Type B pancreatic cell (in vitro differentiated cells): ENCODE measurements at regions not wholly inside any gene's neighbourhood (a gene's known extent, or its start where the extent isn't known, plus 50 kb on each side); places are given as distances from the start of the nearest gene placed in this dataset.

Experiments
- DNase-seq: peaks from one replicate; pipeline ENCODE4 v3.0.0; 2021; ENCODE audit warnings: mixed read lengths; ENCODE audit not compliant: unreplicated experiment; ENCODE audit errors: extremely low spot score
- H3K27ac Mint-ChIP-seq: 2 replicates; pipeline ENCODE4 v1.8.0; 2021; ENCODE audit warnings: mild to moderate bottlenecking, mixed read lengths
- H3K27me3 Mint-ChIP-seq: 2 replicates; pipeline ENCODE4 v1.8.0; 2021; ENCODE audit warnings: mixed read lengths
- H3K36me3 Mint-ChIP-seq: 2 replicates; pipeline ENCODE4 v1.8.0; 2021; ENCODE audit warnings: mixed read lengths
- H3K4me1 Mint-ChIP-seq: one replicate; pipeline ENCODE4 v1.8.0; 2021; ENCODE audit warnings: mixed read lengths; ENCODE audit not compliant: unreplicated experiment
- H3K4me3 Mint-ChIP-seq: 2 replicates; pipeline ENCODE4 v1.8.0; 2021; ENCODE audit warnings: mild to moderate bottlenecking, mixed read lengths
- H3K9me3 Mint-ChIP-seq: 2 replicates; pipeline ENCODE4 v1.8.0; 2021; ENCODE audit warnings: mixed read lengths
- TF ChIP-seq, protein P1 (sequence below): fragments of 200-600 bp; sonication (generic); conservative IDR thresholded peaks from 2 replicates; pipeline ENCODE4 v1.5.0; 2021; ENCODE audit warnings: antibody characterized with exemption, mild to moderate bottlenecking

DNA sequence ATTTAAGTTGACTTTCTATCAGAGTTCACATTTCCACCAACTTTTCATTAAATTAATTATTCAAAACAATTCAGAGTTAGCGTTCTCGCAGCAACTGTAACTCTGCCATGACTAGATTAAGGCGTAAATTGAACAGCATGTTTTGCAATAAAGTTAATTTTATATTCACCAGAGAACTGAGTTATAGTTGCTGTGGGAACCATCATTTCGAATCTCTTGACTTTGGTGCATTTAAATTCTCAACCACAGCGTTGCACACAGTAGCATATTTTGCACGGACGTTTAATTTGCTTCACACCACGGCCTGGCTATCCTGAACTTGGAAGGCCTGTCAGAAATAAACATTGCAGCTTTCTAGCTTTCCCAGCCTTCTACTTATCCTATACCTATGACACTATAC lies 144.3 kb upstream of the WWC1 start:
- Mint-ChIP-seq H3K4me1 (no peaks in the 10 kb centered on the region), H3K36me3 (no peaks in the 10 kb centered on the region)

DNA sequence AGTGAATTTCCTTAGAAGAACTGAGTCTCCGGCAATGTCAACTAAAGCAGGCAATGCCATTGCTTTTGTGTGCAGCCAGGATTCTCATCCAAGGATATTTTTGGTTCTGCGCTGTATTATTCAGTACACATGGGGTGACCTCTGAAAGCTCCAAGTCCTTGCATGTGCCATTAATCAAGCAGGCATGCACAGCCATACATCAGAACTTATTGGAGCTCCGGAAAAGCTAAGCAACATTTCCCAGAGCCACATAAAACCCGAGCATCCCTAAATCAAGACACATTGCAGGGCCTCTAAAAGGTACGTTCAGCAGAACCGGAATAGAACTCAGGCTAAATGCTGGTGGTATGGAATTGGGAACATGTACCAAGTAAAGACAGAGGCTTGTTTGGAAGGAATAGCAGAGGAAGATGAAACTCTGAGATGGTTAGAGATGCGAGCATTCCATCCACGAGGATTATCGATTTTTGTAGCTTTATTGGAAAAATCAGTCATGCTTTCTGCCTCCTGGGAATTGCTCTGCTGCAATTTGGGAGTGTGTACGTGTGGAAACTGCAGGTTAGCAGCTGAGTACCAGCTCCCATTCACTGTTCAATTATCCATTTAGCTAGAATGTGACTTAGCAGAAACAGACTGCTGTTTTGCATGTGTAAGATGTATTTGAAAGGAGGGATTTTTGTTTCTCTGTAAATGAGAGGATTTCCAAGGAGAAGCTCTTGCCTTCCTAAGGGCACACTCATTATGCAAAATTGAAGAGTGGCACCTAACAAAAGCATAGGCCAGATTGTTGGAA lies 143.7 kb upstream of the WWC1 start:
- H3K4me3 Mint-ChIP-seq = no peak overlapping the region
- no peaks in the 10 kb centered on the region for H3K9me3 Mint-ChIP-seq
- peaks cover 24% of the 10 kb centered on the region for H3K27me3 Mint-ChIP-seq
- DNase-seq = no peak
- no peaks in the 10 kb centered on the region for H3K36me3 Mint-ChIP-seq
- TF ChIP-seq, protein P1, sequence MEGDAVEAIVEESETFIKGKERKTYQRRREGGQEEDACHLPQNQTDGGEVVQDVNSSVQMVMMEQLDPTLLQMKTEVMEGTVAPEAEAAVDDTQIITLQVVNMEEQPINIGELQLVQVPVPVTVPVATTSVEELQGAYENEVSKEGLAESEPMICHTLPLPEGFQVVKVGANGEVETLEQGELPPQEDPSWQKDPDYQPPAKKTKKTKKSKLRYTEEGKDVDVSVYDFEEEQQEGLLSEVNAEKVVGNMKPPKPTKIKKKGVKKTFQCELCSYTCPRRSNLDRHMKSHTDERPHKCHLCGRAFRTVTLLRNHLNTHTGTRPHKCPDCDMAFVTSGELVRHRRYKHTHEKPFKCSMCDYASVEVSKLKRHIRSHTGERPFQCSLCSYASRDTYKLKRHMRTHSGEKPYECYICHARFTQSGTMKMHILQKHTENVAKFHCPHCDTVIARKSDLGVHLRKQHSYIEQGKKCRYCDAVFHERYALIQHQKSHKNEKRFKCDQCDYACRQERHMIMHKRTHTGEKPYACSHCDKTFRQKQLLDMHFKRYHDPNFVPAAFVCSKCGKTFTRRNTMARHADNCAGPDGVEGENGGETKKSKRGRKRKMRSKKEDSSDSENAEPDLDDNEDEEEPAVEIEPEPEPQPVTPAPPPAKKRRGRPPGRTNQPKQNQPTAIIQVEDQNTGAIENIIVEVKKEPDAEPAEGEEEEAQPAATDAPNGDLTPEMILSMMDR = no peak
- peaks cover under 1% of the 10 kb centered on the region for H3K4me1 Mint-ChIP-seq
- no peak overlapping the region for H3K27ac Mint-ChIP-seq

More for the DNA sequence above, 144.3 kb upstream of the WWC1 start:
- Mint-ChIP-seq H3K27ac (no peak overlapping the region), H3K27me3 (peaks cover 24% of the 10 kb centered on the region), H3K4me3 (no peak overlapping the region), H3K9me3 (no peaks in the 10 kb centered on the region)
- DNase-seq = no peak
- TF ChIP-seq, protein P1 = no peak

DNA sequence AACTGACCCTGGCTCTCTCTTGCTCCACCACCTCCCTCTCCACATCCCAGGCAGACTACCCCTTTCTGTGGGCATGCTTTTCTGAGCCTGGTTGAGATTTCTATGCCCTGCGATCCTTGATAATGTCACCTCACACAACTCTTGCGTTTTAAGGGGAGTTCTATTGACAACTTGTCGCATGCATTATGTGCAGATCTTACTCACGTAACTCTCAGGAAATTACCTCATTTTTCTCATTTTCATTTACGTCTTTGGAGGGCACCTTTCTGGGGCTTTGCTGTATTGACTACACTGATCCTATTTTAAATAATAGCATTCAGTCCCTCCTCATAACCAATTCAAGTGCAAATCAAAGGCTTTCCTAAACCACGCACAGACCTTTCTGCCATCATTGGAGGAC lies 140.4 kb upstream of the WWC1 start:
- H3K27me3 Mint-ChIP-seq = peaks cover 23% of the 10 kb centered on the region
- no peak overlapping the region for H3K4me3 Mint-ChIP-seq
- H3K36me3 Mint-ChIP-seq = no peaks in the 10 kb centered on the region
- no peak for DNase-seq
- no peak overlapping the region for H3K27ac Mint-ChIP-seq
- H3K4me1 Mint-ChIP-seq = peaks cover 22% of the 10 kb centered on the region
- TF ChIP-seq, protein P1 = no peak
- H3K9me3 Mint-ChIP-seq = no peaks in the 10 kb centered on the region

- no peaks in the 10 kb centered on the region for H3K36me3 Mint-ChIP-seq
- no peak overlapping the region for H3K27ac Mint-ChIP-seq
- TF ChIP-seq, protein P1 = no peak
- H3K4me3 Mint-ChIP-seq = no peak overlapping the region
- DNase-seq = no peak
- H3K4me1 Mint-ChIP-seq = peaks cover 29% of the 10 kb centered on the region
- peaks cover 8% of the 10 kb centered on the region for H3K9me3 Mint-ChIP-seq
- peaks cover 25% of the 10 kb centered on the region for H3K27me3 Mint-ChIP-seq
Observed at GRCh38 chr5:168152660-168153059, 138.8 kb upstream of the WWC1 start.

DNA sequence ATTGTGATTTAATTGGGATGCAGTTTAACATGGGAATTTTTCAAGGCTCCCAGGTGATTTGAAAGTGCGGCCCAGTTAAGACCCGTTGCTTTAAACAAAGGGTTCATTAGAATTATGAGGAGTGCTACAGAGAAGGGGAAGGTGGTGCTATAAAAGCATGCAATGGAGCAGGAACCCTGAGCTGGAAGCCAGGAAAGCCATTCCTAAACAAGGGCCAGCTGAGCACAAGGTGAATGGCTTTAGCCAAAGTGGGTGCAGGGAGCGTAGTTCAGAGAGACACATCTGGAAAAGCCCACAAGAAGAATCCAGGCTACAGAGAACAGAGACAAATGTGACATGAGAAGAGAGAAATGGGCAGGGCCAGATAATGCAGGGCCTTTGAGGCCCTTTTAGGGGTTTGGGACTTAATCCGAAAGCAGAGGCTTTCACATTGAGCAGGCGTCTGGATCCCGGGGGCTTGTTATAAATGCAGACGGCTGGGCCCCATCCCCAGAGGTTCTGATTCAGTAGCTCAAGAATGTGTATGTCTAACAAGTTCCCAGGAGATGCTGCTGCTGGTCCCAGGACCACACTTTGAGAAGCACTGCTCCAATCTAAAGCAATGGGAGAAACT lies 138.1 kb upstream of the WWC1 start:
- DNase-seq = no peak
- H3K9me3 Mint-ChIP-seq = peaks cover 8% of the 10 kb centered on the region
- no peak overlapping the region for H3K27ac Mint-ChIP-seq
- peaks cover 29% of the 10 kb centered on the region for H3K4me1 Mint-ChIP-seq
- H3K4me3 Mint-ChIP-seq = no peak overlapping the region
- TF ChIP-seq, protein P1 = no peak
- H3K36me3 Mint-ChIP-seq = no peaks in the 10 kb centered on the region
- peaks cover 25% of the 10 kb centered on the region for H3K27me3 Mint-ChIP-seq
